Hematopoietic multipotent progenitor cell treated with erythropoietin and hydrocortisone succinate and interleukin-3 and kit ligand, for 15 days (in vitro differentiated cells): ENCODE measurements at regions not wholly inside any gene's neighbourhood (a gene's known extent, or its start where the extent isn't known, plus 50 kb on each side); places are given as distances from the start of the nearest gene placed in this dataset.
"Not testable (repeated sequence)": the region's sequence is repeated elsewhere in the genome, so short reads cannot be mapped to it uniquely, and the experiment has no call there.

Experiments
- DNase-seq: peaks from one replicate; pipeline ENCODE4 v3.0.0-alpha.2; 2015; ENCODE audit warnings: low spot score

GRCh38 chr10:120755771-120756170 is 95.4 kb upstream of the WDR11 start:
- no peak for DNase-seq

- no peak for DNase-seq
Measured at GRCh38 chr10:120760253-120760652, 90.9 kb upstream of the WDR11 start.

- DNase-seq, result no peak
Measured at GRCh38 chr10:120761951-120762350, 89.2 kb upstream of the WDR11 start.

- no peak for DNase-seq
Measured at GRCh38 chr10:120765226-120765803, 85.8 kb upstream of the WDR11 start.

- DNase-seq, result no peak
Measured at GRCh38 chr10:120768227-120768626, 82.9 kb upstream of the WDR11 start.

- no peak for DNase-seq
Measured at GRCh38 chr10:120770496-120770895, 80.7 kb upstream of the WDR11 start.

- DNase-seq, result no peak
Measured at GRCh38 chr10:120776442-120776841, 74.7 kb upstream of the WDR11 start.

GRCh38 chr10:120782336-120782735 is 68.8 kb upstream of the WDR11 start:
- DNase-seq, result no peak

GRCh38 chr10:120783098-120783497 is 68.1 kb upstream of the WDR11 start:
- DNase-seq, result no peak

- no peak for DNase-seq
Measured at GRCh38 chr10:120783867-120784266, 67.3 kb upstream of the WDR11 start.

- no peak for DNase-seq
Measured at GRCh38 chr10:120788771-120789170, 62.4 kb upstream of the WDR11 start.

- no peak for DNase-seq
Measured at GRCh38 chr10:120789303-120790203, 61.6 kb upstream of the WDR11 start.

- DNase-seq, result no peak
Measured at GRCh38 chr10:120791316-120791715, 59.8 kb upstream of the WDR11 start.

GRCh38 chr10:120793088-120793487 is 58.1 kb upstream of the WDR11 start:
- no peak for DNase-seq

GRCh38 chr10:120794390-120794789 is 56.8 kb upstream of the WDR11 start:
- no peak for DNase-seq

- not testable (repeated sequence) for DNase-seq
Measured at GRCh38 chr10:120798276-120798675, 52.9 kb upstream of the WDR11 start.

- DNase-seq, result no peak
Measured at GRCh38 chr10:120799849-120800248, 51.3 kb upstream of the WDR11 start.

GRCh38 chr10:120800528-120801323 is 50.4 kb upstream of the WDR11 start:
- DNase-seq, result no peak
